RWPE1 (cell line): ENCODE measurements at regions not wholly inside any gene's neighbourhood (a gene's known extent, or its start where the extent isn't known, plus 50 kb on each side); places are given as distances from the start of the nearest gene placed in this dataset.

ENCODE experiments used
- CTCF ChIA-PET: fragments of 350-600 bp; sonication (Branson Sonifier 250); formaldehyde crosslinking; extraction: SDS; loops from one replicate; lab custom pipeline; 2021; lab: Yijun Ruan, JAX
- POLR2A ChIA-PET: fragments of 400-600 bp; formaldehyde crosslinking; extraction: SDS; loops from one replicate; lab custom pipeline; 2020; ENCODE audit warnings: antibody characterized with exemption; ENCODE audit not compliant: low non-redundant PET; lab: Yijun Ruan, JAX
- DNase-seq: peaks from one replicate; pipeline ENCODE4 v3.0.0; 2012; ENCODE audit warnings: low spot score
- H3K27ac ChIP-seq: fragments of 450-650 bp; 2 replicates; pipeline ENCODE4 v1.5.1; 2017
- CTCF ChIP-seq: fragments of 450-650 bp; conservative IDR thresholded peaks from 2 replicates; pipeline ENCODE4 v1.5.1; 2017; ENCODE audit warnings: low read depth, mild to moderate bottlenecking

GRCh38 chr12:93135286-93136239, 206.5 kb upstream of the EEA1 start:
- POLR2A ChIA-PET = no interaction called here
- TF ChIP-seq CTCF = no peak
- H3K27ac ChIP-seq = no peak overlapping the region
- DNase-seq = no peak
- CTCF ChIA-PET = interaction anchor here (0.6 to 0.7 kb wide), 2 partner anchors 9 to 44 kb away, joined by 3 read pairs; no protein-coding TSS in a partner anchor

- no peak for DNase-seq
- ChIA-PET POLR2A (no interaction called here), CTCF (interaction anchor here (0.6 kb wide), 1 partner anchor 43 kb away, joined by 3 read pairs; no protein-coding TSS in a partner anchor)
- TF ChIP-seq CTCF = no peak
- no peak overlapping the region for H3K27ac ChIP-seq
Measured at GRCh38 chr12:93136253-93137055, 207.4 kb upstream of the EEA1 start.

GRCh38 chr12:93137656-93138612, 208.8 kb upstream of the EEA1 start:
- TF ChIP-seq CTCF = no peak
- peak; percentile 90 for DNase-seq
- peak overlapping the region; percentile 76 for H3K27ac ChIP-seq
- POLR2A ChIA-PET = no interaction called here
- CTCF ChIA-PET = interaction anchor here (0.7 kb wide), 2 partner anchors 10 to 107 kb away, joined by 3 to 5 read pairs; no protein-coding TSS in a partner anchor

GRCh38 chr12:93139028-93139665, 210.1 kb upstream of the EEA1 start:
- ChIA-PET CTCF (interaction anchor here (1.0 kb wide), 1 partner anchor 11 kb away, joined by 3 read pairs; no protein-coding TSS in a partner anchor), POLR2A (no interaction called here)
- no peak for TF ChIP-seq CTCF
- DNase-seq = no peak
- no peak overlapping the region for H3K27ac ChIP-seq

- CTCF ChIA-PET = interaction anchor here (1.0 kb wide), 1 partner anchor 12 kb away, joined by 3 read pairs; no protein-coding TSS in a partner anchor
- no peak for DNase-seq
- no peak overlapping the region for H3K27ac ChIP-seq
- TF ChIP-seq CTCF = no peak
- POLR2A ChIA-PET = no interaction called here
Measured at GRCh38 chr12:93140325-93140724, 211.2 kb upstream of the EEA1 start.
